BJ (cell line): ENCODE measurements at regions not wholly inside any gene's neighbourhood (a gene's known extent, or its start where the extent isn't known, plus 50 kb on each side); places are given as distances from the start of the nearest gene placed in this dataset.

Source experiments
- CTCF ChIA-PET: fragments of 350-600 bp; formaldehyde crosslinking; extraction: SDS; loops from one replicate; lab custom pipeline; 2021; ENCODE audit warnings: antibody characterized with exemption, inconsistent platforms; lab: Yijun Ruan, JAX
- POLR2A ChIA-PET: fragments of 300-600 bp; sonication (Branson Sonifier 250); formaldehyde crosslinking; extraction: SDS; loops from one replicate; lab custom pipeline; 2021; ENCODE audit warnings: antibody characterized with exemption; lab: Charles Lee
- DNase-seq: peaks from one replicate; pipeline ENCODE4 v3.0.0-alpha.2; 2011; ENCODE audit warnings: low read depth
- H3K27me3 ChIP-seq: 2 replicates; pipeline ENCODE4 v1.6.0; 2011; ENCODE audit warnings: low read length; ENCODE audit not compliant: control insufficient read depth, insufficient read depth
- H3K36me3 ChIP-seq: 2 replicates; pipeline ENCODE4 v1.5.1; 2011; ENCODE audit warnings: low read length; ENCODE audit not compliant: control insufficient read depth, insufficient read depth
- H3K4me3 ChIP-seq: 2 replicates; pipeline ENCODE4 v1.5.1; 2011; ENCODE audit warnings: low read depth, mild to moderate bottlenecking, control low read depth, low read length
- CTCF ChIP-seq: IDR thresholded peaks from 2 replicates; pipeline ENCODE4 v1.5.1; 2011; ENCODE audit warnings: low read depth, mild to moderate bottlenecking, control low read depth, inconsistent platforms, low read length, moderate library complexity; ENCODE audit not compliant: insufficient read depth

- Histone ChIP-seq H3K27me3 (no peaks in the 10 kb centered on the region), H3K36me3 (no peaks in the 10 kb centered on the region), H3K4me3 (no peak overlapping the region)
- ChIA-PET CTCF (no interaction called here), POLR2A (no interaction called here)
- DNase-seq: no peak
- no peak for TF ChIP-seq CTCF
Observed at GRCh38 chr4:180994722-180995121, 1248.5 kb upstream of the TENM3 start.

- H3K36me3 ChIP-seq: no peaks in the 10 kb centered on the region
- CTCF ChIA-PET: interaction anchor here (0.6 kb wide), 1 partner anchor 68 kb away, joined by 3 read pairs; no protein-coding TSS in a partner anchor
- TF ChIP-seq CTCF: no peak
Observed at GRCh38 chr4:180999217-180999616, 1244.0 kb upstream of the TENM3 start.

GRCh38 chr4:181004056-181004455, 1239.1 kb upstream of the TENM3 start:
- Histone ChIP-seq H3K36me3 (no peaks in the 10 kb centered on the region), H3K27me3 (no peaks in the 10 kb centered on the region), H3K4me3 (no peak overlapping the region)
- TF ChIP-seq CTCF: no peak
- ChIA-PET CTCF (no interaction called here), POLR2A (no interaction called here)
- no peak for DNase-seq

More at GRCh38 chr4:180999217-180999616, 1244.0 kb upstream of the TENM3 start:
- Histone ChIP-seq H3K4me3 (no peak overlapping the region), H3K27me3 (no peaks in the 10 kb centered on the region)
- no peak for DNase-seq
- POLR2A ChIA-PET: no interaction called here

GRCh38 chr4:181006499-181007260, 1236.5 kb upstream of the TENM3 start:
- POLR2A ChIA-PET: no interaction called here
- CTCF ChIA-PET: no interaction called here
- DNase-seq: no peak
- H3K27me3 ChIP-seq: no peaks in the 10 kb centered on the region
- TF ChIP-seq CTCF: no peak
- no peaks in the 10 kb centered on the region for H3K36me3 ChIP-seq
- H3K4me3 ChIP-seq: no peak overlapping the region

- Histone ChIP-seq H3K27me3 (no peaks in the 10 kb centered on the region), H3K4me3 (no peak overlapping the region), H3K36me3 (no peaks in the 10 kb centered on the region)
- CTCF ChIA-PET: no interaction called here
- DNase-seq: no peak
- TF ChIP-seq CTCF: no peak
- POLR2A ChIA-PET: no interaction called here
Observed at GRCh38 chr4:181007751-181008150, 1235.5 kb upstream of the TENM3 start.
